WTC11 (cell line): ENCODE measurements at regions not wholly inside any gene's neighbourhood (a gene's known extent, or its start where the extent isn't known, plus 50 kb on each side); places are given as distances from the start of the nearest gene placed in this dataset.

Source experiments
- ATAC-seq: fragments of 200-7000 bp; cut with Tn5 transposase; 2 replicates; pipeline ENCODE4 v1.10.0; 2021; ENCODE audit warnings: mild to moderate bottlenecking, moderate library complexity
- CTCF ChIA-PET: fragments of 300-600 bp; sonication (Branson Sonifier 250); formaldehyde crosslinking; loops from one replicate; lab custom pipeline; 2021; ENCODE audit warnings: antibody characterized with exemption; lab: Charles Lee
- POLR2A ChIA-PET: fragments of 350-600 bp; sonication (Branson Sonifier 250); formaldehyde crosslinking; loops from one replicate; lab custom pipeline; 2021; ENCODE audit warnings: antibody characterized with exemption; lab: Charles Lee
- DNase-seq: peaks from one replicate; pipeline ENCODE4 v3.0.0; 2021; ENCODE audit warnings: low spot score
- H3K27ac Mint-ChIP-seq: 2 replicates; pipeline ENCODE4 v1.8.0; 2021; ENCODE audit warnings: mixed read lengths
- H3K27me3 Mint-ChIP-seq: 2 replicates; pipeline ENCODE4 v1.8.0; 2021; ENCODE audit warnings: low read depth, mild to moderate bottlenecking, moderate library complexity, mixed read lengths
- H3K36me3 Mint-ChIP-seq: 2 replicates; pipeline ENCODE4 v1.8.0; 2021; ENCODE audit warnings: mixed read lengths
- H3K4me1 Mint-ChIP-seq: 2 replicates; pipeline ENCODE4 v1.8.0; 2022; ENCODE audit warnings: mixed read lengths
- H3K4me3 Mint-ChIP-seq: 2 replicates; pipeline ENCODE4 v1.8.0; 2021; ENCODE audit warnings: mild to moderate bottlenecking, moderate library complexity, mixed read lengths
- H3K9me3 Mint-ChIP-seq: 2 replicates; pipeline ENCODE4 v1.8.0; 2021; ENCODE audit warnings: mixed read lengths
- CREB1 ChIP-seq: sonication (generic); formaldehyde crosslinking; IDR thresholded peaks from 2 replicates; pipeline ENCODE4 v1.8.0; 2023; ENCODE audit warnings: mild to moderate bottlenecking, missing genetic modification reagents
- E2F1 ChIP-seq: sonication (generic); formaldehyde crosslinking; IDR thresholded peaks from 2 replicates; pipeline ENCODE4 v1.8.0; 2022; ENCODE audit warnings: mild to moderate bottlenecking, missing genetic modification reagents
- E2F5 ChIP-seq: sonication (generic); formaldehyde crosslinking; IDR thresholded peaks from 2 replicates; pipeline ENCODE4 v1.8.1; 2022; ENCODE audit warnings: mild to moderate bottlenecking, moderate library complexity, missing genetic modification reagents
- ELF4 ChIP-seq: sonication (generic); formaldehyde crosslinking; IDR thresholded peaks from 2 replicates; pipeline ENCODE4 v1.8.1; 2022; ENCODE audit warnings: low read depth, mild to moderate bottlenecking, moderate library complexity, missing genetic modification reagents
- FOXP1 ChIP-seq: sonication (generic); formaldehyde crosslinking; IDR thresholded peaks from 2 replicates; pipeline ENCODE4 v1.8.0; 2022; ENCODE audit warnings: missing genetic modification reagents, mild to moderate bottlenecking, moderate library complexity, borderline replicate concordance
- GABPB1 ChIP-seq: sonication (generic); formaldehyde crosslinking; IDR thresholded peaks from 2 replicates; pipeline ENCODE4 v1.8.1; 2023; ENCODE audit warnings: mild to moderate bottlenecking, missing genetic modification reagents
- HMGA2 ChIP-seq: fragments of 250-450 bp; sonication (Bioruptor Pico); IDR thresholded peaks from 2 replicates; pipeline ENCODE4 v1.4.0; 2021; ENCODE audit warnings: mild to moderate bottlenecking, moderate library complexity
- MYBL2 ChIP-seq: sonication (generic); formaldehyde crosslinking; IDR thresholded peaks from 2 replicates; pipeline ENCODE4 v1.8.1; 2023; ENCODE audit warnings: mild to moderate bottlenecking, moderate library complexity, missing genetic modification reagents
- NR1H2 ChIP-seq: sonication (generic); formaldehyde crosslinking; IDR thresholded peaks from 2 replicates; pipeline ENCODE4 v1.9.0; 2021; ENCODE audit warnings: mild to moderate bottlenecking, moderate library complexity, missing genetic modification reagents
- TP53 ChIP-seq: sonication (generic); formaldehyde crosslinking; IDR thresholded peaks from 2 replicates; pipeline ENCODE4 v1.8.1; 2023; ENCODE audit warnings: mild to moderate bottlenecking, missing genetic modification reagents
- ZBTB43 ChIP-seq: sonication (generic); formaldehyde crosslinking; IDR thresholded peaks from 2 replicates; pipeline ENCODE4 v1.8.1; 2023; ENCODE audit warnings: mild to moderate bottlenecking, missing genetic modification reagents
- ZNF219 ChIP-seq: sonication (generic); formaldehyde crosslinking; IDR thresholded peaks from 2 replicates; pipeline ENCODE4 v1.8.0; 2023; ENCODE audit warnings: missing genetic modification reagents, mild to moderate bottlenecking, borderline replicate concordance
- ZNF416 ChIP-seq: fragments of 250-450 bp; sonication (Bioruptor Pico); IDR thresholded peaks from 2 replicates; pipeline ENCODE4 v1.9.0; 2021; ENCODE audit warnings: mild to moderate bottlenecking, inconsistent platforms
- ZNF532 ChIP-seq: fragments of 250-450 bp; sonication (Bioruptor Pico); IDR thresholded peaks from 2 replicates; pipeline ENCODE4 v1.9.0; 2021; ENCODE audit warnings: mild to moderate bottlenecking, borderline replicate concordance
- TF ChIP-seq, protein P1 (sequence below): sonication (generic); formaldehyde crosslinking; IDR thresholded peaks from 2 replicates; pipeline ENCODE4 v1.8.0; 2023; ENCODE audit warnings: missing genetic modification reagents, mild to moderate bottlenecking, borderline replicate concordance
- TF ChIP-seq, protein P2 (sequence below): sonication (generic); formaldehyde crosslinking; IDR thresholded peaks from 2 replicates; pipeline ENCODE4 v1.8.1; 2022; ENCODE audit warnings: low read depth, missing genetic modification reagents, borderline replicate concordance
- TF ChIP-seq, protein P3 (sequence below): sonication (generic); formaldehyde crosslinking; IDR thresholded peaks from 2 replicates; pipeline ENCODE4 v1.8.1; 2022; ENCODE audit warnings: mild to moderate bottlenecking, missing genetic modification reagents, moderate library complexity, borderline replicate concordance

- peaks cover 3% of the 10 kb centered on the region for H3K4me1 Mint-ChIP-seq
- DNase-seq (no peak), ATAC-seq (no peak)
- no peaks in the 10 kb centered on the region for H3K36me3 Mint-ChIP-seq
- H3K9me3 Mint-ChIP-seq: no peaks in the 10 kb centered on the region
- no peak overlapping the region for H3K27ac Mint-ChIP-seq
- ChIA-PET POLR2A (no interaction called here), CTCF (interaction anchor here (0.9 to 2.8 kb wide), 2 partner anchors 10 to 11 kb away, joined by 4 to 11 read pairs; no protein-coding TSS in a partner anchor)
- H3K27me3 Mint-ChIP-seq: no peaks in the 10 kb centered on the region
- H3K4me3 Mint-ChIP-seq: no peak overlapping the region
- TF ChIP-seq FOXP1 (CRISPR knock-in tag) (no peak), TP53 (CRISPR knock-in tag) (no peak), ELF4 (CRISPR knock-in tag) (no peak), MYBL2 (no peak), GABPB1 (no peak), ZNF219 (CRISPR knock-in tag) (no peak), CREB1 (CRISPR knock-in tag) (no peak), HMGA2 (CRISPR knock-in tag) (no peak), E2F1 (CRISPR knock-in tag) (no peak), ZBTB43 (no peak)
- TF ChIP-seq, protein P1, sequence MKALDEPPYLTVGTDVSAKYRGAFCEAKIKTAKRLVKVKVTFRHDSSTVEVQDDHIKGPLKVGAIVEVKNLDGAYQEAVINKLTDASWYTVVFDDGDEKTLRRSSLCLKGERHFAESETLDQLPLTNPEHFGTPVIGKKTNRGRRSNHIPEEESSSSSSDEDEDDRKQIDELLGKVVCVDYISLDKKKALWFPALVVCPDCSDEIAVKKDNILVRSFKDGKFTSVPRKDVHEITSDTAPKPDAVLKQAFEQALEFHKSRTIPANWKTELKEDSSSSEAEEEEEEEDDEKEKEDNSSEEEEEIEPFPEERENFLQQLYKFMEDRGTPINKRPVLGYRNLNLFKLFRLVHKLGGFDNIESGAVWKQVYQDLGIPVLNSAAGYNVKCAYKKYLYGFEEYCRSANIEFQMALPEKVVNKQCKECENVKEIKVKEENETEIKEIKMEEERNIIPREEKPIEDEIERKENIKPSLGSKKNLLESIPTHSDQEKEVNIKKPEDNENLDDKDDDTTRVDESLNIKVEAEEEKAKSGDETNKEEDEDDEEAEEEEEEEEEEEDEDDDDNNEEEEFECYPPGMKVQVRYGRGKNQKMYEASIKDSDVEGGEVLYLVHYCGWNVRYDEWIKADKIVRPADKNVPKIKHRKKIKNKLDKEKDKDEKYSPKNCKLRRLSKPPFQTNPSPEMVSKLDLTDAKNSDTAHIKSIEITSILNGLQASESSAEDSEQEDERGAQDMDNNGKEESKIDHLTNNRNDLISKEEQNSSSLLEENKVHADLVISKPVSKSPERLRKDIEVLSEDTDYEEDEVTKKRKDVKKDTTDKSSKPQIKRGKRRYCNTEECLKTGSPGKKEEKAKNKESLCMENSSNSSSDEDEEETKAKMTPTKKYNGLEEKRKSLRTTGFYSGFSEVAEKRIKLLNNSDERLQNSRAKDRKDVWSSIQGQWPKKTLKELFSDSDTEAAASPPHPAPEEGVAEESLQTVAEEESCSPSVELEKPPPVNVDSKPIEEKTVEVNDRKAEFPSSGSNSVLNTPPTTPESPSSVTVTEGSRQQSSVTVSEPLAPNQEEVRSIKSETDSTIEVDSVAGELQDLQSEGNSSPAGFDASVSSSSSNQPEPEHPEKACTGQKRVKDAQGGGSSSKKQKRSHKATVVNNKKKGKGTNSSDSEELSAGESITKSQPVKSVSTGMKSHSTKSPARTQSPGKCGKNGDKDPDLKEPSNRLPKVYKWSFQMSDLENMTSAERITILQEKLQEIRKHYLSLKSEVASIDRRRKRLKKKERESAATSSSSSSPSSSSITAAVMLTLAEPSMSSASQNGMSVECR (CRISPR knock-in tag): no peak
Measured at GRCh38 chr2:206851521-206851920, 86.1 kb downstream of the FASTKD2 start.

- no peaks in the 10 kb centered on the region for H3K36me3 Mint-ChIP-seq
- no peak overlapping the region for H3K27ac Mint-ChIP-seq
- no peak for ATAC-seq
- no peak for DNase-seq
- no peaks in the 10 kb centered on the region for H3K27me3 Mint-ChIP-seq
- H3K9me3 Mint-ChIP-seq: no peaks in the 10 kb centered on the region
- POLR2A ChIA-PET: interaction anchor here (0.5 kb wide), 1 partner anchor 552 kb away, joined by 4 read pairs; no protein-coding TSS in a partner anchor
- TF ChIP-seq, protein P2, sequence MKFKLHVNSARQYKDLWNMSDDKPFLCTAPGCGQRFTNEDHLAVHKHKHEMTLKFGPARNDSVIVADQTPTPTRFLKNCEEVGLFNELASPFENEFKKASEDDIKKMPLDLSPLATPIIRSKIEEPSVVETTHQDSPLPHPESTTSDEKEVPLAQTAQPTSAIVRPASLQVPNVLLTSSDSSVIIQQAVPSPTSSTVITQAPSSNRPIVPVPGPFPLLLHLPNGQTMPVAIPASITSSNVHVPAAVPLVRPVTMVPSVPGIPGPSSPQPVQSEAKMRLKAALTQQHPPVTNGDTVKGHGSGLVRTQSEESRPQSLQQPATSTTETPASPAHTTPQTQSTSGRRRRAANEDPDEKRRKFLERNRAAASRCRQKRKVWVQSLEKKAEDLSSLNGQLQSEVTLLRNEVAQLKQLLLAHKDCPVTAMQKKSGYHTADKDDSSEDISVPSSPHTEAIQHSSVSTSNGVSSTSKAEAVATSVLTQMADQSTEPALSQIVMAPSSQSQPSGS: no peak
- no peak for TF ChIP-seq ZNF532 (CRISPR knock-in tag)
- no peak for TF ChIP-seq E2F5 (CRISPR knock-in tag)
- TF ChIP-seq ZNF416 (CRISPR knock-in tag): no peak
- TF ChIP-seq, protein P3, sequence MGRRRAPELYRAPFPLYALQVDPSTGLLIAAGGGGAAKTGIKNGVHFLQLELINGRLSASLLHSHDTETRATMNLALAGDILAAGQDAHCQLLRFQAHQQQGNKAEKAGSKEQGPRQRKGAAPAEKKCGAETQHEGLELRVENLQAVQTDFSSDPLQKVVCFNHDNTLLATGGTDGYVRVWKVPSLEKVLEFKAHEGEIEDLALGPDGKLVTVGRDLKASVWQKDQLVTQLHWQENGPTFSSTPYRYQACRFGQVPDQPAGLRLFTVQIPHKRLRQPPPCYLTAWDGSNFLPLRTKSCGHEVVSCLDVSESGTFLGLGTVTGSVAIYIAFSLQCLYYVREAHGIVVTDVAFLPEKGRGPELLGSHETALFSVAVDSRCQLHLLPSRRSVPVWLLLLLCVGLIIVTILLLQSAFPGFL (CRISPR knock-in tag): no peak
- no peak for TF ChIP-seq FOXP1 (CRISPR knock-in tag)
- TF ChIP-seq NR1H2 (CRISPR knock-in tag): no peak
- no peak overlapping the region for H3K4me3 Mint-ChIP-seq
- H3K4me1 Mint-ChIP-seq: peaks cover 11% of the 10 kb centered on the region
- CTCF ChIA-PET: interaction anchor here (2.8 kb wide), 1 partner anchor 13 kb away, joined by 11 read pairs; no protein-coding TSS in a partner anchor
Measured at GRCh38 chr2:206853915-206854314, 85.4 kb upstream of the CPO start.
